ENCODE measurements at regions not wholly inside any gene's neighbourhood (a gene's known extent, or its start where the extent isn't known, plus 50 kb on each side); places are given as distances from the start of the nearest gene placed in this dataset.
"Not testable (repeated sequence)": the region's sequence is repeated elsewhere in the genome, so short reads cannot be mapped to it uniquely, and the experiment has no call there.

- no peaks in the 10 kb centered on the region for H3K36me3 Mint-ChIP-seq
Measured at GRCh38 chr5:159522841-159523240, 192.6 kb upstream of the IL12B start.

GRCh38 chr5:159524279-159524678 is 194.0 kb upstream of the IL12B start:
- POLR2A ChIA-PET; ATAC-seq; intact Hi-C loops (cut with micrococcal nuclease); H3K4me3 ChIP-seq (ENCODE audit: low read length); H3K4me3 Mint-ChIP-seq; H3K9me3 Mint-ChIP-seq; H3K9me3 ChIP-seq (ENCODE audit: control insufficient read depth in 2 of 3, low read length in 3 of 3); H3K4me1 Mint-ChIP-seq; H3K36me3 ChIP-seq (ENCODE audit: control insufficient read depth in 2 of 3, insufficient read depth in 3 of 3, low read length in 3 of 3); H3K27me3 Mint-ChIP-seq; DNase-seq; CTCF ChIA-PET; H3K4me1 ChIP-seq (ENCODE audit: control insufficient read depth in 2 of 2, insufficient read depth in 2 of 2, low read length in 2 of 2); H3K27ac ChIP-seq (ENCODE audit: low read depth, low read length); H3K27me3 ChIP-seq (ENCODE audit: control insufficient read depth in 2 of 2, insufficient read depth in 2 of 2, low read length in 2 of 2); H3K27ac Mint-ChIP-seq; H3K36me3 Mint-ChIP-seq: not testable (repeated sequence)

More at GRCh38 chr5:159522841-159523240, 192.6 kb upstream of the IL12B start:
- Mint-ChIP-seq H3K4me3 (no peak overlapping the region), H3K27me3 (peaks cover 0 to 4% (median 0%) of the 10 kb centered on the region in 5 donors), H3K27ac (no peak overlapping the region), H3K4me1 (no peaks in the 10 kb centered on the region), H3K9me3 (peaks cover 0 to 1% (median 0%) of the 10 kb centered on the region in 11 donors)
- Histone ChIP-seq H3K27ac (ENCODE audit: low read depth, low read length) (no peak overlapping the region), H3K27me3 (ENCODE audit: control insufficient read depth in 2 of 2, insufficient read depth in 2 of 2, low read length in 2 of 2) (no peaks in the 10 kb centered on the region), H3K9me3 (ENCODE audit: control insufficient read depth in 2 of 3, low read length in 3 of 3) (no peaks in the 10 kb centered on the region), H3K4me1 (ENCODE audit: control insufficient read depth in 2 of 2, insufficient read depth in 2 of 2, low read length in 2 of 2) (no peaks in the 10 kb centered on the region), H3K4me3 (ENCODE audit: low read length) (no peak overlapping the region), H3K36me3 (ENCODE audit: control insufficient read depth in 2 of 3, insufficient read depth in 3 of 3, low read length in 3 of 3) (no peaks in the 10 kb centered on the region)
- ChIA-PET CTCF (no interaction called here), POLR2A (no interaction called here)
- DNase-seq (no peak), ATAC-seq (no peak)
- intact Hi-C loops (cut with micrococcal nuclease) = no loop called here

GRCh38 chr5:159525117-159525516 is 194.8 kb upstream of the IL12B start:
- DNase-seq = no peak
- H3K4me1 Mint-ChIP-seq = no peaks in the 10 kb centered on the region
- CTCF ChIA-PET = no interaction called here

GRCh38 chr5:159527546-159528254 is 197.4 kb upstream of the IL12B start:
- H3K9me3 ChIP-seq (ENCODE audit: control insufficient read depth in 2 of 3, low read length in 3 of 3) = no peaks in the 10 kb centered on the region
- Mint-ChIP-seq H3K27me3 (peaks cover 0 to 4% (median 0%) of the 10 kb centered on the region in 5 donors), H3K36me3 (peaks cover 0 to 8% (median 0%) of the 10 kb centered on the region in 5 donors), H3K9me3 (peaks cover 0 to 11% (median 6%) of the 10 kb centered on the region in 11 donors), H3K27ac (no peak overlapping the region), H3K4me3 (no peak overlapping the region), H3K4me1 (no peaks in the 10 kb centered on the region)
- ChIA-PET CTCF (no interaction called here), POLR2A (no interaction called here)
- no peak for DNase-seq
- intact Hi-C loops (cut with micrococcal nuclease) = no loop called here
- H3K27ac ChIP-seq (ENCODE audit: low read depth, low read length) = no peak overlapping the region
- no peak overlapping the region for H3K4me3 ChIP-seq (ENCODE audit: low read length)
- H3K36me3 ChIP-seq (ENCODE audit: control insufficient read depth in 2 of 3, insufficient read depth in 3 of 3, low read length in 3 of 3) = no peaks in the 10 kb centered on the region
- no peaks in the 10 kb centered on the region for H3K27me3 ChIP-seq (ENCODE audit: control insufficient read depth in 2 of 2, insufficient read depth in 2 of 2, low read length in 2 of 2)
- ATAC-seq = no peak
- H3K4me1 ChIP-seq (ENCODE audit: control insufficient read depth in 2 of 2, insufficient read depth in 2 of 2, low read length in 2 of 2) = no peaks in the 10 kb centered on the region

More at GRCh38 chr5:159525117-159525516, 194.8 kb upstream of the IL12B start:
- Mint-ChIP-seq H3K4me3 (no peak overlapping the region), H3K27ac (no peak overlapping the region), H3K36me3 (peaks cover 0 to 8% (median 0%) of the 10 kb centered on the region in 5 donors), H3K27me3 (peaks cover 0 to 4% (median 4%) of the 10 kb centered on the region in 5 donors), H3K9me3 (peaks cover 0 to 11% (median 6%) of the 10 kb centered on the region in 11 donors)
- Histone ChIP-seq H3K27ac (ENCODE audit: low read depth, low read length) (no peak overlapping the region), H3K4me1 (ENCODE audit: control insufficient read depth in 2 of 2, insufficient read depth in 2 of 2, low read length in 2 of 2) (no peaks in the 10 kb centered on the region), H3K36me3 (ENCODE audit: control insufficient read depth in 2 of 3, insufficient read depth in 3 of 3, low read length in 3 of 3) (no peaks in the 10 kb centered on the region), H3K4me3 (ENCODE audit: low read length) (no peak overlapping the region), H3K9me3 (ENCODE audit: control insufficient read depth in 2 of 3, low read length in 3 of 3) (no peaks in the 10 kb centered on the region), H3K27me3 (ENCODE audit: control insufficient read depth in 2 of 2, insufficient read depth in 2 of 2, low read length in 2 of 2) (no peaks in the 10 kb centered on the region)
- ATAC-seq = no peak
- intact Hi-C loops (cut with micrococcal nuclease) = no loop called here
- POLR2A ChIA-PET = no interaction called here

GRCh38 chr5:159531554-159532105 is 201.3 kb upstream of the IL12B start:
- Mint-ChIP-seq H3K36me3 (peaks cover 0 to 8% (median 0%) of the 10 kb centered on the region in 5 donors), H3K27me3 (peaks cover 0 to 5% (median under 1%) of the 10 kb centered on the region in 5 donors), H3K27ac (no peak overlapping the region), H3K9me3 (peaks cover 0 to 11% (median 6%) of the 10 kb centered on the region in 11 donors), H3K4me3 (no peak overlapping the region), H3K4me1 (no peaks in the 10 kb centered on the region)
- H3K36me3 ChIP-seq (ENCODE audit: control insufficient read depth in 2 of 3, insufficient read depth in 3 of 3, low read length in 3 of 3) = no peaks in the 10 kb centered on the region
- ChIA-PET POLR2A (no interaction called here), CTCF (no interaction called here)
- H3K9me3 ChIP-seq (ENCODE audit: control insufficient read depth in 2 of 3, low read length in 3 of 3) = no peaks in the 10 kb centered on the region
- H3K4me3 ChIP-seq (ENCODE audit: low read length) = no peak overlapping the region
- no peaks in the 10 kb centered on the region for H3K27me3 ChIP-seq (ENCODE audit: control insufficient read depth in 2 of 2, insufficient read depth in 2 of 2, low read length in 2 of 2)
- H3K4me1 ChIP-seq (ENCODE audit: control insufficient read depth in 2 of 2, insufficient read depth in 2 of 2, low read length in 2 of 2) = no peaks in the 10 kb centered on the region
- DNase-seq (no peak), ATAC-seq (no peak)
- H3K27ac ChIP-seq (ENCODE audit: low read depth, low read length) = no peak overlapping the region
- intact Hi-C loops (cut with micrococcal nuclease) = no loop called here

GRCh38 chr5:159533197-159533596 is 202.9 kb upstream of the IL12B start:
- Histone ChIP-seq H3K4me3 (ENCODE audit: low read length) (no peak overlapping the region), H3K27ac (ENCODE audit: low read depth, low read length) (no peak overlapping the region), H3K9me3 (ENCODE audit: control insufficient read depth in 2 of 3, low read length in 3 of 3) (no peaks in the 10 kb centered on the region), H3K27me3 (ENCODE audit: control insufficient read depth in 2 of 2, insufficient read depth in 2 of 2, low read length in 2 of 2) (no peaks in the 10 kb centered on the region), H3K4me1 (ENCODE audit: control insufficient read depth in 2 of 2, insufficient read depth in 2 of 2, low read length in 2 of 2) (no peaks in the 10 kb centered on the region), H3K36me3 (ENCODE audit: control insufficient read depth in 2 of 3, insufficient read depth in 3 of 3, low read length in 3 of 3) (no peaks in the 10 kb centered on the region)
- Mint-ChIP-seq H3K4me3 (no peak overlapping the region), H3K27me3 (peaks cover 0 to 9% (median 4%) of the 10 kb centered on the region in 5 donors), H3K27ac (no peak overlapping the region), H3K36me3 (peaks cover 0 to 8% (median 0%) of the 10 kb centered on the region in 5 donors), H3K4me1 (peaks cover 0 to 1% (median 0%) of the 10 kb centered on the region in 7 donors), H3K9me3 (peaks cover 0 to 11% (median 5%) of the 10 kb centered on the region in 11 donors)
- POLR2A ChIA-PET = no interaction called here
- no peak for ATAC-seq
- intact Hi-C loops (cut with micrococcal nuclease) = no loop called here
- DNase-seq = no peak
- CTCF ChIA-PET = no interaction called here

GRCh38 chr5:159536166-159536565 is 205.9 kb upstream of the IL12B start:
- ATAC-seq (no peak), DNase-seq (no peak)
- Mint-ChIP-seq H3K4me3 (no peak overlapping the region), H3K9me3 (peaks cover 0 to 3% (median 0%) of the 10 kb centered on the region in 11 donors), H3K36me3 (no peaks in the 10 kb centered on the region), H3K4me1 (peaks cover 0 to 1% (median 0%) of the 10 kb centered on the region in 7 donors), H3K27me3 (peaks cover 0 to 13% (median 5%) of the 10 kb centered on the region in 5 donors), H3K27ac (no peak overlapping the region)
- no peak overlapping the region for H3K4me3 ChIP-seq (ENCODE audit: low read length)
- ChIA-PET POLR2A (no interaction called here), CTCF (no interaction called here)
- no peaks in the 10 kb centered on the region for H3K36me3 ChIP-seq (ENCODE audit: control insufficient read depth in 2 of 3, insufficient read depth in 3 of 3, low read length in 3 of 3)
- no peak overlapping the region for H3K27ac ChIP-seq (ENCODE audit: low read depth, low read length)
- no peaks in the 10 kb centered on the region for H3K27me3 ChIP-seq (ENCODE audit: control insufficient read depth in 2 of 2, insufficient read depth in 2 of 2, low read length in 2 of 2)
- H3K4me1 ChIP-seq (ENCODE audit: control insufficient read depth in 2 of 2, insufficient read depth in 2 of 2, low read length in 2 of 2) = no peaks in the 10 kb centered on the region
- no peaks in the 10 kb centered on the region for H3K9me3 ChIP-seq (ENCODE audit: control insufficient read depth in 2 of 3, low read length in 3 of 3)
- intact Hi-C loops (cut with micrococcal nuclease) = no loop called here
